ENCODE measurements at regions not wholly inside any gene's neighbourhood (a gene's known extent, or its start where the extent isn't known, plus 50 kb on each side); places are given as distances from the start of the nearest gene placed in this dataset.

- no peak for TF ChIP-seq CTCF (IDR thresholded peaks at IDR 0.05; ENCODE audit: low read depth, low read length, missing control alignments)
- H3K4me3 ChIP-seq (ENCODE audit: low read depth, low read length), result no peak overlapping the region
- no peak for DNase-seq (ENCODE audit: low read depth)
- in situ Hi-C loops (cut with HindIII; ENCODE audit: low sequenced_read_pairs), result no loop called here
Observed at GRCh38 chr5:2869471-2869870, 118.0 kb upstream of the IRX2 start.

GRCh38 chr5:2867373-2867933 lies 116.0 kb upstream of the IRX2 start:
- DNase-seq (ENCODE audit: low read depth), result no peak
- no peak overlapping the region for H3K4me3 ChIP-seq (ENCODE audit: low read depth, low read length)
- TF ChIP-seq CTCF (IDR thresholded peaks at IDR 0.05; ENCODE audit: low read depth, low read length, missing control alignments), result no peak
- in situ Hi-C loops (cut with HindIII; ENCODE audit: low sequenced_read_pairs), result no loop called here

GRCh38 chr5:2866662-2867372 lies 115.3 kb upstream of the IRX2 start:
- in situ Hi-C loops (cut with HindIII; ENCODE audit: low sequenced_read_pairs), result no loop called here
- H3K4me3 ChIP-seq (ENCODE audit: low read depth, low read length), result no peak overlapping the region
- no peak for DNase-seq (ENCODE audit: low read depth)
- no peak for TF ChIP-seq CTCF (IDR thresholded peaks at IDR 0.05; ENCODE audit: low read depth, low read length, missing control alignments)

GRCh38 chr5:2865856-2866255 lies 114.4 kb upstream of the IRX2 start:
- in situ Hi-C loops (cut with HindIII; ENCODE audit: low sequenced_read_pairs), result no loop called here
- H3K4me3 ChIP-seq (ENCODE audit: low read depth, low read length), result no peak overlapping the region
- DNase-seq (ENCODE audit: low read depth), result no peak
- no peak for TF ChIP-seq CTCF (IDR thresholded peaks at IDR 0.05; ENCODE audit: low read depth, low read length, missing control alignments)

GRCh38 chr5:2864515-2865105 lies 113.1 kb upstream of the IRX2 start:
- TF ChIP-seq CTCF (IDR thresholded peaks at IDR 0.05; ENCODE audit: low read depth, low read length, missing control alignments), result no peak
- in situ Hi-C loops (cut with HindIII; ENCODE audit: low sequenced_read_pairs), result no loop called here
- DNase-seq (ENCODE audit: low read depth), result no peak
- no peak overlapping the region for H3K4me3 ChIP-seq (ENCODE audit: low read depth, low read length)

GRCh38 chr5:2863675-2864433 lies 112.4 kb upstream of the IRX2 start:
- in situ Hi-C loops (cut with HindIII; ENCODE audit: low sequenced_read_pairs), result no loop called here
- no peak for DNase-seq (ENCODE audit: low read depth)
- TF ChIP-seq CTCF (IDR thresholded peaks at IDR 0.05; ENCODE audit: low read depth, low read length, missing control alignments), result no peak
- no peak overlapping the region for H3K4me3 ChIP-seq (ENCODE audit: low read depth, low read length)

Data from astrocyte of the cerebellum (primary cell).